ENCODE measurements at regions not wholly inside any gene's neighbourhood (a gene's known extent, or its start where the extent isn't known, plus 50 kb on each side); places are given as distances from the start of the nearest gene placed in this dataset.
"Not testable (repeated sequence)": the region's sequence is repeated elsewhere in the genome, so short reads cannot be mapped to it uniquely, and the experiment has no call there.

DNA sequence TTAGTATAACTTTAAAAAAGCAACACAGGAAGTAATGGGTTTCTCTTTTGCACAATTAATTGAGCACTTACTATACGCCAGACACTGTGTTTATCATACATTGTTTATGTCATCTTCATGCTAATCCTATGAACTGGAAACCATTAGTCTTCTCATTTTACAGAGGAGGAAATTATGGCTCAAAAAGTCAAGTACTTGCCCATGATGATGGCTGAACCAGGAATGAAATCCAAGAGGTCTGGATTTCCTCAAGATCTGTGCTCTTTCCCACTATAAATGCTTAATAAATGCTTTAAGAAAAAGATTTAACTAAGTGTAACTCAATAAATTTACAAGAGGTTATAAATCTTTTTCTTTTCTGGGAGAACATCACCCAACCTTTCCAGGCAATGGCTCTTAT, 303.7 kb upstream of the RRP15 start:
- 44 to 61% methylated on average over 1 of the region's 1 CpG for WGBS, 2 donors
- no peak overlapping the region for H3K4me3 ChIP-seq
- TF ChIP-seq CTCF (IDR thresholded peaks at IDR 0.05) (no peak), POLR2A (IDR thresholded peaks at IDR 0.05) (no peak)
- ATAC-seq (no peak), DNase-seq (no peak)
- intact Hi-C loops (cut with DNase I): no loop called here
- no peaks in the 10 kb centered on the region for H3K27me3 ChIP-seq
- no peaks in the 10 kb centered on the region for H3K9me3 ChIP-seq
- no peaks in the 10 kb centered on the region for H3K4me1 ChIP-seq
- no peak overlapping the region for H3K27ac ChIP-seq
- no peaks in the 10 kb centered on the region for H3K36me3 ChIP-seq (replicated peaks in 1 of 2; ENCODE audit: insufficient read depth in 1 of 2, low read depth in 2 of 2)

DNA sequence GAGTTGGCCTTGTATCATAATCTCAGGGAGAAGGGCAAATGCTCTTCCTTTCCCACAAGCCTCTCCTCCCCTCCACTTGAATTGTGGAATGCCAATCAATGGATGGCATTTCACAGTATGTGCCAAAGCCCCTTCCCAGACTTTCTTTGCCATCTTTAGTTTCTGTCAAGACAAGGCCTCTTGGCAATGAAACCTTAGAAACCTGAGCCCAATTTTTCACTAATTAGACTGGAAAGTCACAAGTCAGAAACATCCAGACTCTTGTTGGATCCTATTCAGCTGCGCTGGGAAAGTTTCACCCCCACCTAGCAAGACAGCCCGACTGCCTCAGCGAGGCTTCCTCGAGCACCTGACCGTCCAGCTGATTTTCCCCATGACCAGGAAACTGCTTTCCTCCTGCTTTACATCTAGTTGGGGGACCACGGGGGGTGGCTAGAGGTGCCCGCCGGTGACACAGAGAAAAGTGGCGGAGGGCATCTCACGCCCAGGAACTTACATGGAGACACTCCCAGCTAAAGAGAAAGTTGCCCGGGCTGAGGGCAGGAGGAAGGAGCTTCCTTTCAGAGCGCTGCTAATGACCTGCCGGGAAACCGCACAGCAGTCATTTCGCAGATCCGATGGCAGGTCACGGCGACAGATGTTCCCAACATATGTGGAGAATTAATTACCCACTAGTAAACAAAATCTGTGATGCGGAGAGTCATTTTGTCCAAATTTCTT, 302.6 kb upstream of the RRP15 start:
- DNase-seq: no peak
- H3K4me1 ChIP-seq: no peaks in the 10 kb centered on the region
- no peak for ATAC-seq
- no peaks in the 10 kb centered on the region for H3K9me3 ChIP-seq
- H3K4me3 ChIP-seq: no peak overlapping the region
- TF ChIP-seq POLR2A (IDR thresholded peaks at IDR 0.05): no peak
- H3K27me3 ChIP-seq: no peaks in the 10 kb centered on the region
- 20 to 47% methylated on average over 17 to 19 of the region's 19 CpGs for WGBS, 2 donors
- intact Hi-C loops (cut with DNase I): no loop called here
- no peaks in the 10 kb centered on the region for H3K36me3 ChIP-seq (replicated peaks in 1 of 2; ENCODE audit: insufficient read depth in 1 of 2, low read depth in 2 of 2)
- H3K27ac ChIP-seq: no peak overlapping the region

DNA sequence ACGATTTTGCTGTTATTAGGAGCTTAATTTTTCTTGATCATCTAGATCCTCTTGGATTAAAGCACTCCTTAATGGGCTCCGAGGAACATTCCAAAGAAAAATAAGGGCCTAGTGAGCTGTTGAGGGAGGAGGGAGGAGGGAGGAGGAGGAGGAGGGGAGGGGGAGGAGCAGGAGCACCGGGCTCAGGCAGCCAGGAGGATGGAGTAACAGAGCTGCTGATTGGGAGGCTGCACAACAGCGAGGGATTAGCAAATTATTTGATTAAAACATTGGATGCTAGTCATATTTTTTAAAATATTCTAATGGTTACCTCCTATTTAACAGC, 302.1 kb upstream of the RRP15 start:
- DNase-seq (no peak), ATAC-seq (no peak)
- WGBS, 2 donors: 44 to 46% methylated on average over 4 of the region's 4 CpGs

DNA sequence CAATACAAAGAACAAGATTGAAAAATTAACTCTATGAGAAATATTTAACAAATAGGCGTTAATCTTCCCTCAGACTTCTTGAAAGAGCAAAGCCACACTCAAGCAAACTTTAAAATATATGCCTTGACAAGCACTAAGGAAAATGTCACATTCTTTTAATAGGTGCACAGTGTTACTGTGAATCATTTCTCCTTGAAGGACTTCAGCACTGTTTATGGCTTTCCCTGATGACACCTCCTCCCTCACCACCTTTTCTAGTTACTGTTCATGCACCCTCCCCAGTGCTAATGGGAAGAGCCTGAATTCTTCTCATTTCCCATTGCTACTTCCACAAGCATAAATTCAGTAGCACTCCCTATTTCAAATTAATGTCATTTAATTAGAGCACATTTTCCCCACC, 299.5 kb upstream of the RRP15 start:
- no peak for ATAC-seq

More for the DNA sequence above, 302.1 kb upstream of the RRP15 start:
- Histone ChIP-seq H3K27me3 (no peaks in the 10 kb centered on the region), H3K4me3 (no peak overlapping the region), H3K4me1 (no peaks in the 10 kb centered on the region), H3K27ac (no peak overlapping the region), H3K36me3 (replicated peaks in 1 of 2; ENCODE audit: insufficient read depth in 1 of 2, low read depth in 2 of 2) (no peaks in the 10 kb centered on the region), H3K9me3 (no peaks in the 10 kb centered on the region)
- intact Hi-C loops (cut with DNase I): no loop called here
- no peak for TF ChIP-seq POLR2A (IDR thresholded peaks at IDR 0.05)

GRCh38 chr1:217989510-217989909, 295.6 kb upstream of the RRP15 start:
- Histone ChIP-seq H3K27me3 (no peaks in the 10 kb centered on the region), H3K4me1 (no peaks in the 10 kb centered on the region), H3K36me3 (replicated peaks in 1 of 2; ENCODE audit: insufficient read depth in 1 of 2, low read depth in 2 of 2) (no peaks in the 10 kb centered on the region), H3K4me3 (no peak overlapping the region), H3K27ac (no peak overlapping the region), H3K9me3 (no peaks in the 10 kb centered on the region)
- ATAC-seq (no peak), DNase-seq (no peak)
- TF ChIP-seq POLR2A (IDR thresholded peaks at IDR 0.05): no peak
- TF ChIP-seq CTCF (IDR thresholded peaks at IDR 0.05): no peak
- 59 to 72% methylated on average over 2 of the region's 2 CpGs for WGBS, 2 donors
- intact Hi-C loops (cut with DNase I): no loop called here

More for the DNA sequence above, 299.5 kb upstream of the RRP15 start:
- DNase-seq: no peak
- intact Hi-C loops (cut with DNase I): no loop called here
- WGBS, 2 donors: 30 to 54% methylated on average over 1 of the region's 1 CpG
- Histone ChIP-seq H3K9me3 (no peaks in the 10 kb centered on the region), H3K36me3 (replicated peaks in 1 of 2; ENCODE audit: insufficient read depth in 1 of 2, low read depth in 2 of 2) (no peaks in the 10 kb centered on the region), H3K27ac (no peak overlapping the region), H3K27me3 (no peaks in the 10 kb centered on the region), H3K4me3 (no peak overlapping the region), H3K4me1 (no peaks in the 10 kb centered on the region)
- no peak for TF ChIP-seq CTCF (IDR thresholded peaks at IDR 0.05)

DNA sequence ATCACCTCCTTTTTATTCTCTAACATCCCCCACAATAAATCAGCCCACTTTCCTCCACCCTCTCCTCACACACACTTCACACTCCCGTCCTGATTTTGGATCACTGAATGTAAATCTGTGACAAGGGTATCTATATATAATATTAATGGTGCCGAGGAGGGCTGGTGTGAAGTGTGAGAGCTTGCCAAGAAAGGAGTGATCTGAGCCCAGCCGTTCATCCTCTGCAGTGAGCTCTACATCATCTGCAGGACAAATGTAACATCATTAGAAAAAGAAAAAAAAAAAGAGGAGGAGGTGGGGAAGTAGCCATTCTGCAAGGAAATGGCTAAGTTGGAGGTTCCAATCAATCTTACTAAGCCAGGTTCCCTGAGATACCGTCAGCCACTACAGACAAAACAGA, 291.7 kb upstream of the RRP15 start:
- TF ChIP-seq POLR2A (IDR thresholded peaks at IDR 0.05): no peak
- TF ChIP-seq CTCF (IDR thresholded peaks at IDR 0.05): no peak
- Histone ChIP-seq H3K4me1 (no peaks in the 10 kb centered on the region), H3K4me3 (no peak overlapping the region), H3K27me3 (no peaks in the 10 kb centered on the region), H3K36me3 (replicated peaks in 1 of 2; ENCODE audit: insufficient read depth in 1 of 2, low read depth in 2 of 2) (no peaks in the 10 kb centered on the region), H3K9me3 (no peaks in the 10 kb centered on the region), H3K27ac (no peak overlapping the region)
- intact Hi-C loops (cut with DNase I): no loop called here
- 30 to 40% methylated on average over 4 of the region's 4 CpGs for WGBS, 2 donors
- ATAC-seq: no peak
- no peak for DNase-seq

- H3K36me3 ChIP-seq (replicated peaks in 1 of 2; ENCODE audit: insufficient read depth in 1 of 2, low read depth in 2 of 2); H3K27ac ChIP-seq; H3K9me3 ChIP-seq; H3K27me3 ChIP-seq; intact Hi-C loops (cut with DNase I); H3K4me1 ChIP-seq; DNase-seq; ATAC-seq; H3K4me3 ChIP-seq: not testable (repeated sequence)
- 60 to 77% methylated on average over 6 of the region's 6 CpGs for WGBS, 2 donors
These were observed 276.8 kb upstream of the RRP15 start for GRCh38 chr1:218008296-218008695.

GRCh38 chr1:218015106-218015505, 270.0 kb upstream of the RRP15 start:
- H3K4me1 ChIP-seq; H3K27me3 ChIP-seq; H3K4me3 ChIP-seq; ATAC-seq; H3K36me3 ChIP-seq (replicated peaks in 1 of 2; ENCODE audit: insufficient read depth in 1 of 2, low read depth in 2 of 2); H3K9me3 ChIP-seq; H3K27ac ChIP-seq; intact Hi-C loops (cut with DNase I); DNase-seq: not testable (repeated sequence)
- 89% methylated on average over 8 of the region's 8 CpGs; no CpG with 5 or more reads in 1 of the 2 donors for WGBS, 2 donors

Measured in body of pancreas (tissue), 4 donors.